GM10248 (cell line): ENCODE measurements at regions not wholly inside any gene's neighbourhood (a gene's known extent, or its start where the extent isn't known, plus 50 kb on each side); places are given as distances from the start of the nearest gene placed in this dataset.

ENCODE experiments used
- CTCF ChIA-PET: fragments of 300-600 bp; sonication (Branson Sonifier 250); formaldehyde crosslinking; extraction: SDS; loops from one replicate; lab custom pipeline; 2021; ENCODE audit warnings: antibody characterized with exemption; lab: Yijun Ruan, JAX
- POLR2A ChIA-PET: fragments of 350-650 bp; sonication (Branson Sonifier 250); formaldehyde crosslinking; extraction: SDS; loops from one replicate; lab custom pipeline; 2020; ENCODE audit warnings: antibody characterized with exemption; lab: Yijun Ruan, JAX
- DNase-seq: peaks from one replicate; pipeline ENCODE4 v3.0.0; 2012; ENCODE audit errors: extremely low spot score
- CTCF ChIP-seq: IDR thresholded peaks from 2 replicates; pipeline ENCODE4 v1.5.1; 2012; ENCODE audit warnings: mild to moderate bottlenecking, low read depth; ENCODE audit errors: extremely low read depth, missing control alignments, control extremely low read depth

GRCh38 chr16:87066133-87067002 lies 250.8 kb downstream of the C16orf95 start:
- CTCF ChIA-PET, result interaction anchor here (1.7 kb wide), 1 partner anchor 11 kb away, joined by 4 read pairs; no protein-coding TSS in a partner anchor

GRCh38 chr16:87067003-87067556 lies 250.1 kb downstream of the C16orf95 start:
- POLR2A ChIA-PET, result no interaction called here
- CTCF ChIA-PET, result interaction anchor here (1.7 kb wide), 1 partner anchor 10 kb away, joined by 4 read pairs; no protein-coding TSS in a partner anchor
- TF ChIP-seq CTCF, result no peak
- DNase-seq, result no peak

More at GRCh38 chr16:87066133-87067002, 250.8 kb downstream of the C16orf95 start:
- TF ChIP-seq CTCF, result no peak
- DNase-seq, result no peak
- POLR2A ChIA-PET, result no interaction called here

GRCh38 chr16:87067836-87068761 lies 249.1 kb downstream of the C16orf95 start:
- POLR2A ChIA-PET, result no interaction called here
- DNase-seq, result no peak
- CTCF ChIA-PET, result interaction anchor here (1.7 kb wide), 1 partner anchor 9 kb away, joined by 4 read pairs; no protein-coding TSS in a partner anchor
- no peak for TF ChIP-seq CTCF

GRCh38 chr16:87068762-87069150 lies 248.4 kb downstream of the C16orf95 start:
- ChIA-PET CTCF (no interaction called here), POLR2A (no interaction called here)
- DNase-seq, result no peak
- no peak for TF ChIP-seq CTCF

- no peak for TF ChIP-seq CTCF
- CTCF ChIA-PET, result interaction anchor here (1.0 kb wide), 1 partner anchor 8 kb away, joined by 5 read pairs; no protein-coding TSS in a partner anchor
These were observed 246.5 kb downstream of the C16orf95 start for GRCh38 chr16:87070657-87071056.

GRCh38 chr16:87072101-87072500 lies 245.1 kb downstream of the C16orf95 start:
- ChIA-PET POLR2A (no interaction called here), CTCF (interaction anchor here (0.7 to 1.3 kb wide), 2 partner anchors 9 to 564 kb away, joined by 3 read pairs; no protein-coding TSS in a partner anchor)
- no peak for TF ChIP-seq CTCF
- DNase-seq, result no peak

More at GRCh38 chr16:87070657-87071056, 246.5 kb downstream of the C16orf95 start:
- POLR2A ChIA-PET, result no interaction called here
- DNase-seq, result no peak
